ENCODE measurements at regions not wholly inside any gene's neighbourhood (a gene's known extent, or its start where the extent isn't known, plus 50 kb on each side); places are given as distances from the start of the nearest gene placed in this dataset.

DNA sequence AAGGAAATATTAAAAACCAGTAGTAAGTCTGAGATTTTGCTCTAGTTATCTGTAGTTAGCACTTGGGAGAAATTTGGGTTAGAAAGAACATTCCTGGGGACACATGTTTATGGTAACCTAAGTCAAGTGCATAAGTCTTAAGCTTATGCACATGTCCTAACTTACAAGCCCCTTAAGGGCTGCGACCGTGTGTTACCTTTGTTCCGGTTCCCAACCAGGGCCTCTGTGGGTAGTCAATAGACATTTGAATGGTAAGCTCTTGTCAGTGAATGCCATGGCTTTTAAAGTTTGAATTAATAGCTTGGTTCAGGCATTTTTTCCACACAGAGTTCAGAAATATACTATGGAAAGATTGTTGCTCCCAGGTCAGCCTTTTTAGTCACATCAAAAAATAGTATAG, 64.7 kb upstream of the CWC22 start:
- Histone ChIP-seq H3K36me3 (ENCODE audit: control insufficient read depth in 2 of 2, insufficient read depth in 1 of 2, low read length in 2 of 2) (no peaks in the 10 kb centered on the region), H3K4me3 (ENCODE audit: low read depth, low read length) (no peak overlapping the region)
- CTCF ChIA-PET: no interaction called here

DNA sequence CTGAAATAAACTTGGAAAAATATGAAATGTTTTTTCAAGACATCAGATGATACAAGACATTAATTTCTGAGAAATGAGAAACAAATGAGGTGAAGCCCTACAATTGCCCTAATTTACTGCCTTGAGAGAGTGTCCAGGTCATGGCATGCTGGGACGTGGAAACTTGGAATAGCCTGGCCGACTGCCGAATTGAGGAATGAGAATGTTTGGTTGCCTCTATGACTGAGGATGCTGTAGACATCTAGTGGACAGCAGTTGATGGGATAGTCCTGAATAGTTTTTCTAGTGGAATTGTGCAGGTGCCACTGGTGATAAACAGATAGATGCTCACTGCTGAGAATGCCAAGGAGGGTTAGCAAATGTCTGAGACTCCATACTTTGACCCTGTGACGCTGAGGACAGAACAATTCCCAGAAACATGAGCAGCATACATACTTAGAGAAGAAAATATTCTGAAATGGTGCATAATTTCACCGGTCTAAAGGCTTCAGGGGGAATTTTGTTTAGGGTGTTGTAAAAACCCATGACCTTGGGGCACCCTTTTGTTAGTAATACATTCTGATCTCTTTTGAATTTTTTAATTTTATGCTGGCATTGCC, 56.5 kb upstream of the CWC22 start:
- ChIA-PET CTCF (no interaction called here), POLR2A (no interaction called here)
- H3K36me3 ChIP-seq (ENCODE audit: control insufficient read depth in 2 of 2, insufficient read depth in 1 of 2, low read length in 2 of 2): no peaks in the 10 kb centered on the region
- no peaks in the 10 kb centered on the region for H3K4me1 ChIP-seq (ENCODE audit: control insufficient read depth, insufficient read depth, low read length)
- H3K9me3 ChIP-seq (ENCODE audit: control insufficient read depth, insufficient read depth, low read depth, low read length): no peaks in the 10 kb centered on the region
- H3K27ac ChIP-seq (ENCODE audit: extremely low read depth, low read depth, low read length): no peak overlapping the region
- TF ChIP-seq HOXC10 (CRISPR knock-in tag; IDR thresholded peaks at IDR 0.05) (no peak), YY2 (tag by site-specific recombination; IDR thresholded peaks at IDR 0.05) (no peak), ZNF555 (tag by site-specific recombination; conservative IDR thresholded peaks at IDR 0.05) (no peak), ZXDB (tag by site-specific recombination; IDR thresholded peaks at IDR 0.05) (no peak), RBAK (tag by site-specific recombination; IDR thresholded peaks at IDR 0.05) (no peak), MZF1 (tag by site-specific recombination; IDR thresholded peaks at IDR 0.05; ENCODE audit: borderline replicate concordance) (no peak), ZBTB1 (tag by site-specific recombination; IDR thresholded peaks at IDR 0.05) (no peak), ZNF174 (tag by site-specific recombination; IDR thresholded peaks at IDR 0.05) (no peak), ZSCAN23 (tag by site-specific recombination; IDR thresholded peaks at IDR 0.05) (no peak), ZNF747 (tag by site-specific recombination; IDR thresholded peaks at IDR 0.05) (no peak), ZNF530 (tag by site-specific recombination; IDR thresholded peaks at IDR 0.05; ENCODE audit: low read depth) (no peak)
- TF ChIP-seq, protein P1, sequence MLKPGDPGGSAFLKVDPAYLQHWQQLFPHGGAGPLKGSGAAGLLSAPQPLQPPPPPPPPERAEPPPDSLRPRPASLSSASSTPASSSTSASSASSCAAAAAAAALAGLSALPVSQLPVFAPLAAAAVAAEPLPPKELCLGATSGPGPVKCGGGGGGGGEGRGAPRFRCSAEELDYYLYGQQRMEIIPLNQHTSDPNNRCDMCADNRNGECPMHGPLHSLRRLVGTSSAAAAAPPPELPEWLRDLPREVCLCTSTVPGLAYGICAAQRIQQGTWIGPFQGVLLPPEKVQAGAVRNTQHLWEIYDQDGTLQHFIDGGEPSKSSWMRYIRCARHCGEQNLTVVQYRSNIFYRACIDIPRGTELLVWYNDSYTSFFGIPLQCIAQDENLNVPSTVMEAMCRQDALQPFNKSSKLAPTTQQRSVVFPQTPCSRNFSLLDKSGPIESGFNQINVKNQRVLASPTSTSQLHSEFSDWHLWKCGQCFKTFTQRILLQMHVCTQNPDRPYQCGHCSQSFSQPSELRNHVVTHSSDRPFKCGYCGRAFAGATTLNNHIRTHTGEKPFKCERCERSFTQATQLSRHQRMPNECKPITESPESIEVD (tag by site-specific recombination; IDR thresholded peaks at IDR 0.05): no peak
- H3K4me3 ChIP-seq (ENCODE audit: low read depth, low read length): no peak overlapping the region

More for the DNA sequence above, 64.7 kb upstream of the CWC22 start:
- POLR2A ChIA-PET: no interaction called here
- no peaks in the 10 kb centered on the region for H3K4me1 ChIP-seq (ENCODE audit: control insufficient read depth, insufficient read depth, low read length)
- no peak overlapping the region for H3K27ac ChIP-seq (ENCODE audit: extremely low read depth, low read depth, low read length)
- no peaks in the 10 kb centered on the region for H3K9me3 ChIP-seq (ENCODE audit: control insufficient read depth, insufficient read depth, low read depth, low read length)
- TF ChIP-seq ZNF132 (tag by site-specific recombination; IDR thresholded peaks at IDR 0.05; ENCODE audit: borderline replicate concordance) (no peak), GLIS2 (tag by site-specific recombination; IDR thresholded peaks at IDR 0.05) (no peak), ZNF747 (tag by site-specific recombination; IDR thresholded peaks at IDR 0.05) (no peak)
- TF ChIP-seq, protein P2, sequence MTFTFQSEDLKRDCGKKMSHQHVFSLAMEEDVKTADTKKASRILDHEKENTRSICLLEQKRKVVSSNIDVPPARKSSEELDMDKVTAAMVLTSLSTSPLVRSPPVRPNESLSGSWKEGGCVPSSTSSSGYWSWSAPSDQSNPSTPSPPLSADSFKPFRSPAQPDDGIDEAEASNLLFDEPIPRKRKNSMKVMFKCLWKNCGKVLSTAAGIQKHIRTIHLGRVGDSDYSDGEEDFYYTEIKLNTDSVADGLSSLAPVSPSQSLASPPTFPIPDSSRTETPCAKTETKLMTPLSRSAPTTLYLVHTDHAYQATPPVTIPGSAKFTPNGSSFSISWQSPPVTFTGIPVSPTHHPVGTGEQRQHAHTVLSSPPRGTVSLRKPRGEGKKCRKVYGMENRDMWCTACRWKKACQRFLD (tag by site-specific recombination; IDR thresholded peaks at IDR 0.05): no peak
- TF ChIP-seq, protein P3, sequence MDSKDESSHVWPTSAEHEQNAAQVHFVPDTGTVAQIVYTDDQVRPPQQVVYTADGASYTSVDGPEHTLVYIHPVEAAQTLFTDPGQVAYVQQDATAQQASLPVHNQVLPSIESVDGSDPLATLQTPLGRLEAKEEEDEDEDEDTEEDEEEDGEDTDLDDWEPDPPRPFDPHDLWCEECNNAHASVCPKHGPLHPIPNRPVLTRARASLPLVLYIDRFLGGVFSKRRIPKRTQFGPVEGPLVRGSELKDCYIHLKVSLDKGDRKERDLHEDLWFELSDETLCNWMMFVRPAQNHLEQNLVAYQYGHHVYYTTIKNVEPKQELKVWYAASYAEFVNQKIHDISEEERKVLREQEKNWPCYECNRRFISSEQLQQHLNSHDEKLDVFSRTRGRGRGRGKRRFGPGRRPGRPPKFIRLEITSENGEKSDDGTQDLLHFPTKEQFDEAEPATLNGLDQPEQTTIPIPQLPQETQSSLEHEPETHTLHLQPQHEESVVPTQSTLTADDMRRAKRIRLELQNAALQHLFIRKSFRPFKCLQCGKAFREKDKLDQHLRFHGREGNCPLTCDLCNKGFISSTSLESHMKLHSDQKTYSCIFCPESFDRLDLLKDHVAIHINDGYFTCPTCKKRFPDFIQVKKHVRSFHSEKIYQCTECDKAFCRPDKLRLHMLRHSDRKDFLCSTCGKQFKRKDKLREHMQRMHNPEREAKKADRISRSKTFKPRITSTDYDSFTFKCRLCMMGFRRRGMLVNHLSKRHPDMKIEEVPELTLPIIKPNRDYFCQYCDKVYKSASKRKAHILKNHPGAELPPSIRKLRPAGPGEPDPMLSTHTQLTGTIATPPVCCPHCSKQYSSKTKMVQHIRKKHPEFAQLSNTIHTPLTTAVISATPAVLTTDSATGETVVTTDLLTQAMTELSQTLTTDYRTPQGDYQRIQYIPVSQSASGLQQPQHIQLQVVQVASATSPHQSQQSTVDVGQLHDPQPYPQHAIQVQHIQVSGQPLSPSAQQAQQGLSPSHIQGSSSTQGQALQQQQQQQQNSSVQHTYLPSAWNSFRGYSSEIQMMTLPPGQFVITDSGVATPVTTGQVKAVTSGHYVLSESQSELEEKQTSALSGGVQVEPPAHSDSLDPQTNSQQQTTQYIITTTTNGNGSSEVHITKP (tag by site-specific recombination; IDR thresholded peaks at IDR 0.05): no peak
- TF ChIP-seq, protein P4, sequence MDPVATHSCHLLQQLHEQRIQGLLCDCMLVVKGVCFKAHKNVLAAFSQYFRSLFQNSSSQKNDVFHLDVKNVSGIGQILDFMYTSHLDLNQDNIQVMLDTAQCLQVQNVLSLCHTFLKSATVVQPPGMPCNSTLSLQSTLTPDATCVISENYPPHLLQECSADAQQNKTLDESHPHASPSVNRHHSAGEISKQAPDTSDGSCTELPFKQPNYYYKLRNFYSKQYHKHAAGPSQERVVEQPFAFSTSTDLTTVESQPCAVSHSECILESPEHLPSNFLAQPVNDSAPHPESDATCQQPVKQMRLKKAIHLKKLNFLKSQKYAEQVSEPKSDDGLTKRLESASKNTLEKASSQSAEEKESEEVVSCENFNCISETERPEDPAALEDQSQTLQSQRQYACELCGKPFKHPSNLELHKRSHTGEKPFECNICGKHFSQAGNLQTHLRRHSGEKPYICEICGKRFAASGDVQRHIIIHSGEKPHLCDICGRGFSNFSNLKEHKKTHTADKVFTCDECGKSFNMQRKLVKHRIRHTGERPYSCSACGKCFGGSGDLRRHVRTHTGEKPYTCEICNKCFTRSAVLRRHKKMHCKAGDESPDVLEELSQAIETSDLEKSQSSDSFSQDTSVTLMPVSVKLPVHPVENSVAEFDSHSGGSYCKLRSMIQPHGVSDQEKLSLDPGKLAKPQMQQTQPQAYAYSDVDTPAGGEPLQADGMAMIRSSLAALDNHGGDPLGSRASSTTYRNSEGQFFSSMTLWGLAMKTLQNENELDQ (tag by site-specific recombination; IDR thresholded peaks at IDR 0.05; ENCODE audit: low read depth): no peak
